NCI-H187 (cell line): ENCODE measurements at regions not wholly inside any gene's neighbourhood (a gene's known extent, or its start where the extent isn't known, plus 50 kb on each side); places are given as distances from the start of the nearest gene placed in this dataset.
"Not testable (repeated sequence)": the region's sequence is repeated elsewhere in the genome, so short reads cannot be mapped to it uniquely, and the experiment has no call there.

Source experiments
- DNase-seq, 2 experiments: peaks; one replicate each; lab custom pipeline; 2025; lab: John Stamatoyannopoulos, UW

DNA sequence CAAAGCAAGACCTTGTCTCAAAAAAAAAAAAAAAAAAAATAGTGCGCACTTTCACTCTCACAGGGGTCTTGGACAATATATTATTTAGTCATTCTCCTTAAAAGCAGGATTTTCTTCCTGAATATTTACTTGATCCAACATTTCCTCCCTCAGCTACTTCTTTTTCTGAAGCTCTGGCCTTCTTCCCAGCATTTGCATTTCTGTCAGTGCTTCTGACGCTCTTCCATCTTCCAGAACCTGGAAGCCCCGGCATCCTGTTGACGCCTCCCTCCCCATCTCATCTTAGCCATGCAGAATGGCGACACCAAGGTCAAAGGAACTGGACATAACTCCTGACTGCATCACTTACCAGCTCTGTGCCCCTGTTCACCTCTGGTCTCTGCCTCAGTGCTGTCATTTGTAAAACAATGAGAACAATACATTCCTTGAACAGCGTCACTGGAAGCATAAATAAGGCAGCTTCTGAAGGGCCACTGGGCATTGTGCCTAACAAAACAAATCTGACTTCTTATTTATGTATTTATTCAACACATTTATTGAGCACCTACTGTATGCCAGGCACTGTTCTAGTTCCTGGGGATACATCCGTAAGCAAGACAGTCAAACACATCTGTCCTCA, 90.9 kb upstream of the MDM1 start:
- DNase-seq = no peak

GRCh38 chr12:68425998-68426397, 93.8 kb upstream of the MDM1 start:
- DNase-seq = no peak

DNA sequence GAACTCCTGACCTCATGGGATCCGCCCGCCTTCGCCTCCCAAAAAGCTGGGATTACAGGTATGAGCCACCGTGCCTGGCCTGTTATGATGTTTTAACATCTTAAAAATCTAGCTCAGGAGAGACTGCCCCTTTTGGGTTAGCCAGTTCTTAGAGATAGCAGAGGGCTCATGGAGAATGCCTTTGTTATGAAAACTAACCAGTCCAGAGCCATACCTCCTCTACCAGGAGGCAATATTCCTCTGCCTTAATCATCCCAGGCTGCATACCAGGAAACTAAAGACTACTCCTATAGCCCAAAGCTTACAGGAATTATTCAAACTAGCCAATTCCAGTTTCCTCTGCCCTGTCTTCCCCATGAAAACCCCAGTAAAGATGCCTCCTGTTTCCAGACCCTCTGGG, 96.0 kb upstream of the MDM1 start:
- no peak for DNase-seq

DNA sequence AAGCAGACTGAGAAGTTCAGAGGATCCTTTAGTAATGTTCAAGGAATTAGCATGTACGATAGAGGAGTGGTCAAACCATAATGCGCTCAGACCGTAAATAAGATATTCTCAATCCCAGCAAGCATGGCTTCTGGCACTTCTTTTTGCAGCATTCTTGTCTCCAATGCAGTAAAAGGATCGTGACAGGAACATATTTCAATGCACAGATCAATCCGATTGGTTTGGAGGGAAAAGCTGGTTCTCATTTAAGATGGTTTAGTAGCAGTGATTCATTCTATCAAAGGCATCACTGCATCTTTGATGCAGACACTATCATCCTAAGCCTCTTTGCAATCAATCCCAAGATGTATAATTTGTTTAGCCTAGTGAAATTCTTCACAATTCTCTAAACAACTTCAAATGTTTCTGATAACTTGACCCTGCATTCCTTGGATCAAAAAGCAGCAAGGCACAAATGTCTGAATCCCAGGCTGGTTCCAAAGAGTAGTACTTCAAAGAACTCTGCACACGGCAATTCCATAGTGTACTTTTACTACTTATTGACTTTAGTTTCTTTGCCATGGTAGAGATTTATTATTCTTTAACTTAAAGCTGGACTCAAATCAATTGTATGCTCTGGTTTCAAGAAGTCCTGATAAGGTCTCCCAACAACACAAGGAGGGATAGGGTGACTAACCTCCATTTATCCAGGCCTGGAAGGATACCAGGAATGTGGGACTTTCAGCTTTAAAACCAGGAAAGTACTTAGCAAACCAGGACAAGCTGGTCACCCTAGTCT, 96.8 kb upstream of the MDM1 start:
- DNase-seq = no peak

DNA sequence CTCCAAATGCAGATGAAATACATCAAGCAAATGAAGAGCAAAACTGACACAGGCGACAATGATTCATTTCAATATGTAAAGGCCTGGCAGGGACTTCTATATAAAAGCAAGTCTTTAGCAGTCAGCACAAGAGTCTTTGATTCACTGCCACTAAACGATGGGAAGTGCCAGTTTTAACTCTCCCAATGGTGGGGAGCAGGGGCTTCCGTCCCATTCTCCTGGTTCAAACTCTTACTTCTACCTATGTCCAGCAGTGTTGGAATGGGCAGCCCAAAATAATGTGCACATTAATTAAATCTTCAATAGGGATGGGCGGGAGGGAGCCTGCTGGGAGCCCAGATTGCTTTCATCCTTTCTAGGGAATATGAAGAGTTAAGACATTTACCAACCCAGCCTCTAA, 97.5 kb upstream of the MDM1 start:
- DNase-seq = no peak

GRCh38 chr12:68431786-68432185, 99.6 kb upstream of the MDM1 start:
- no peak for DNase-seq

DNA sequence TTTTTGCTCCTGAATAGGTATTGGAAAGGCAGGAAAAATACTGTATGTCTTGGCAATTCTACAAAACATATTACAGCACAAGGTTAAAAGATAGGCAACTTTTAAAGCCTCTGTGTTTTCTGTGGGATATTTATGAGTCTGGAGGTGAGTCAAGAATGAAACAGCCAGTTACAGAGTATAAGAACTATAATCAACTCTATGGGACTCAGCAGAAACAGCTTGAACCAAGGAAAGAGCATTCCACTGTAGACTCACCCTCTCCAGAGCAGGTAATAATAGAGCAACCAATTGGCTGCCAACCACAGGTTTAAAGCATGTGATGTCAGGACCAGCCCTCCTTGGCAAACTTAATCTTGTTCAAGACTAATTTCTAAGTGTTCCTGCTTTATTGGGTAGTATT, 100.5 kb upstream of the MDM1 start:
- no peak for DNase-seq

- no peak for DNase-seq
Measured at GRCh38 chr12:68434391-68435298, 102.5 kb upstream of the MDM1 start.

GRCh38 chr12:68435299-68435637, 103.1 kb upstream of the MDM1 start:
- DNase-seq = no peak

- no peak for DNase-seq
Measured at GRCh38 chr12:68435816-68436215, 103.7 kb upstream of the MDM1 start.

DNA sequence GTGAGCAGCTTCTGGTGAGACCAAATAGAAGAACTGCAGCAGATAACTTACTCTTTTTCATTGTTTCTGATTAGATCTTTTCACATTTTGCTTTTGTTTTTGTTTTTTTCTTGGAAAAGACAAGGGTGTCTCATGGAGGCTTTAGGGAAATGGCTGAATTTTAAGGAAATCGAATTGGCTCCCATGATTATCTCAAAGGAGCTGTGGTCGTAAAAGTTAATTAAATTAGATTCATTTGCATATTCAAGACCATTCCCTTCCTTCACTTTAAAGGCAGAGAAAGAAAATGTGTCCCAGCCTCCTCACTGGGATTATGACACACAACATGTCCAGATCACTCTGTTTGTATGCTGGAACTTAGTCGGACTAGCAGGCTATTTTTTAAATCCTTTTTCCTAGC, 106.4 kb upstream of the MDM1 start:
- no peak for DNase-seq

GRCh38 chr12:68439368-68440045, 107.3 kb upstream of the MDM1 start:
- DNase-seq = no peak

DNA sequence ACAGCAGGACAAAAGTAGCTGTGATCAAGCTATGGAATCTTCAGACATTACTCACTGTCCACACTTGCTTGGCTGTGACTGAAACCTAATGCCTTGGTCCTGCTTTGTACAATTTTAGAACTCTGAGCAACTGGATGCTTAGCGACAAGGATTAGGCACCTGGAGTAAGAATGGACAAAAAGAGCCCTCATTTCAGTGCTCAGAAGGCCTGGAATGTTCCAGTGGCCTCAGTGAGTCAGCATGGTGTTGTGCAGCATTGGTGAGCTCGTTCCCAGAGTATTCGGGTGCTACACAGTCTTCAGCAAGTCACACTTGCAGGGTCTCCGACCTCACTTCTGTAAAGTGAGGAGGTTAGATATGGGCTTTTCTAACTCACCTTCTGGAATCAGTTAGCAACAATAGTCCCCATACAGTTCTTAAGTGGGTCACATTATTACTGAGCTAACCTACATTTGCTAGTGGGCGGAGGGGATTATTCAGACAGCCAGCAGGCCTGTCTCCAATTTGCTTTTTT, 108.0 kb upstream of the MDM1 start:
- no peak for DNase-seq

DNA sequence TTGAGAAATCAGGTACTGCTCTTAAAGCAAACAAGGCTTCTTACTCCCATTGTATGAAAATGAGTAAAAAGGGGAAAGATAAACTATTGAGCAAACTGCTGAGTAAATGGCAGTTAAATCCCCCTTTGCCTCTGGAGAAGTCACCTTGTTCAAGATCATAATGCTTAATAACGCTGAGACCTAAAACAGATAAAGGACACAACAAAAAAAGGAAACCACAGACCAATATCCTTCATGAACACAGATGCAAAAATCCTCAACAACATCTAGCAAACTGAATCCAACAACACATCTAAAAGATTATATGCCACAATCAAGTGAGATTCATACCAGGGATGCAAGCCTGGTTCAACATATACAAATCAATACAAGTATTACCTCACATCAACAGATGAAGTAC, 109.0 kb upstream of the MDM1 start:
- DNase-seq = no peak

DNA sequence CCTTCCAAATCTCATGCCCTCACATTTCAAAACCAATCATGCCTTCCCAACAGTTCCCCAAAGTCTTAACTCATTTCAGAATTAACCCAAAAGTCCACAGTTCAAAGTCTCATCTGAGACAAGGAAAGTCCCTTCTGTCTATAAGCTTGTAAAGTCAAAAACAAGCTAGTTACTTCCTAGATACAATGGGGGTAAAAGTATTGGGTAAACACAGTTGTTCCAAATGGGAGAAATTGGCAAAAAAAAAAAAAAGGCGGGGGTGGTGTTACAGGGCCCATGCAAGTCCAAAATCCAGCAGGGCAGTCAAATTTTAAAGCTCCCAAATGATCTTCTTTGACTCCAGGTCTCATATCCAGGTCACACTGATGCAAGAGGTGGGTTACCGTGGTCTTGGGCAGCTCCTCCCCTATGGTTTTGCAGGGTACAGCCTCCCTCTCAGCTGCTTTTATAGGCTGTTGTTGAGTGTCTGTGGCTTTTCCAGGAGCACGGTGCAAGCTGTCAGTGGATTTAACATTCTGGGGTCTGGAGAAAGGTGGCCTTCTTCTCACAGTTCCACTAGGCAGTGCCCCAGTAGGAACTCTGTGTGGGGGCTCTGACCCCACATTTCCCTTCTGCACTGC, 110.3 kb upstream of the MDM1 start:
- not testable (repeated sequence) for DNase-seq

DNA sequence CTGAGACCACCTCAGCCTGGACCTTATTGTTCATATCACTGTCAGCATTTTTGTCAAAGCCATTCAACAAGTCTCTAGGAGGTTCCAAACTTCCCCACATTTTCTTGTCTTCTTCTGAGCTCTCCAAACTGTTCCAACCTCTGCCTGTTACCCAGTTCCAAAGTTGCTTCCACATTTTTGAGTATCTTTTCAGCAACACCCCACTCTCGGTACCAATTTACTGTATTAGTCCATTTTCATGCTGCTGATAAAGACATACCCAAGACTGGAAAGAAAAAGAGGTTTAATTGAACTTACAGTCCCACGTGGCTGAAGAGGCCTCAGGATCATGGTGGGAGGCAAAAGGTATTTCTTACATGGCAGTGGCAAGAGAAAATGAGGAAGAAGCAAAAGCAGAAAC, 111.5 kb upstream of the MDM1 start:
- DNase-seq = not testable (repeated sequence)

GRCh38 chr12:68445824-68446223, 113.7 kb upstream of the MDM1 start:
- DNase-seq = no peak

DNA sequence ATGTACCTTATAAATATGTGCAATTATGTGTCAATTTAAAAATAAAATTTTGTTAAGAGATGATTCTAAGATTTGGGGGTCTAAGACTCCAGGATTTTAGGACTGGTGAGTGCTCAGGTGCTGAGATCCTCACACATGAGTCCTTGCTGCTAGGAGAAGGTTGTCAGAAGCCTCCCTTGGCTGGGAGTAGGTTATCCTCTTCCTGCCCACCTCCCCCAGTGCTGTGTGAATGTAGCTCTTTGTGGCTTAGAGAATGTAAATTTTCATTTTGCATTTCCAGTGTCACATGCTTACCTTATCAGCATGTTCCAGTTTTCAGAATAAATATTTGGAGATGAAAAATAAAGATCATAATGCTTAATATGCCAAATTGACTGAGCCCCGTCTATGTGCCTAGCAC, 114.2 kb upstream of the MDM1 start:
- no peak for DNase-seq

DNA sequence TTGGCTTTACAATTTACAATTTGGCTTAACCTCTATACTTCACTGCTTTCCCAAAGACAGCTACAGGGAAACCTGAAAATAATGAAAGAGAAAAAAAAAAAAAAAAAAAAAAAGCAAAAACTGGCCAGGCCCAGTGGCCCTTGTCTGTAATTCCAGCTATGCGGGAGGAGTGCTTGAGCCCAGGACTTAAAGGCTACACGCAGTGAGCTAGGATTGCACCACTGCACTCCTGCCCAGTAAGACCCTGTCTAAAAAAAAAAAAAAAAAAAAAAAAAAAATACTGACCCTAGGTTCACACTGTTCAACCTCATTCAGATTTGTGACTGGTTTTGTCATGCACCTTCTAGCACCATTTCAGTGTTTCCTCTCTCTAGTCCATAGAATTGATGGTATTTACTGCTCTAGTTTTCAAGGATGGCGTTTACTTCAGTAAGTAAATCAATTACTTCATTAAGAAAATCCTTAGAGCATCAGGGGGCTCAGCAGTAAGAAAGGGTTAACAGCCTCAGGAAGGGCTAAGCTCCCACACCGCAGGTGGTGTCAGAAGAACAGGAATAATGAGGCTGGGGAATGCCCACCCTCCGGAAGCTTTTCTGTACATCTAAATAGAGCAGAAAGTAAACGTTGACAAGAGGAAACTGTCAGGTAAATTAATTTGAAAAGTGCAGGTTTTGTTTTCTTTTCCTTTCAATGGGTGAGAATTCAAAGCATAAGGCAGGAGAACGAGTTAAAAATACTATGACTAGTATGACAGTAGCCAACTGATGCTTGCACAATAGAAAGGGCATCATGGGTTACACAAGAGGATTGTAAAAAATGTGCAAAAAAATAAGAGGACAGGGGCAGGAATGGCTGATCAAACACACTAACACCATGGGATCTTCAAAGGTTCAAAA, 115.0 kb upstream of the MDM1 start:
- DNase-seq = no peak

GRCh38 chr12:68447797-68448260, 115.7 kb upstream of the MDM1 start:
- no peak for DNase-seq

DNA sequence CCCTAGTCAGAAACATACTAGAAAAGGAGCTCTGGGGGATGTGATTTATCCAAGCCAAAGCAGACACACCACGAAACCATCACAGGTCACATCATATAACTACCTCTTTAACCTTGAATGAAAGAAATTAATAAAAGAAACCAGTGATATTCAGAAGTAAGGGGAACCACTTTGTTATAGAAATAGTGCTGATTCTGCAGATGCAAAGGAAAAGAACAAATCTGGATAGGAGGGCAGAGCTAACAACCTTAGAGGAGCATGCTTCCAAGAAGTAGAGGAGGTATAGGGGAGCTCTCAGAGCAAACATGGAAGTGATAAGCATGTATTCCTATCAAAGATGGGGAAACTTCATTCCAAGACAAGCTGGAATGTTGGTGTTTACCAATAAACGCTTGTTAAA, 117.0 kb upstream of the MDM1 start:
- no peak for DNase-seq
